CD4-positive, alpha-beta T cell treated with Interleukin-17A for 1 hour (primary cell): ENCODE measurements at regions not wholly inside any gene's neighbourhood (a gene's known extent, or its start where the extent isn't known, plus 50 kb on each side); places are given as distances from the start of the nearest gene placed in this dataset.
"Not testable (repeated sequence)": the region's sequence is repeated elsewhere in the genome, so short reads cannot be mapped to it uniquely, and the experiment has no call there.

ENCODE experiments used
- DNase-seq: peaks from one replicate; pipeline ENCODE4 v3.0.0-alpha.2; 2020

DNA sequence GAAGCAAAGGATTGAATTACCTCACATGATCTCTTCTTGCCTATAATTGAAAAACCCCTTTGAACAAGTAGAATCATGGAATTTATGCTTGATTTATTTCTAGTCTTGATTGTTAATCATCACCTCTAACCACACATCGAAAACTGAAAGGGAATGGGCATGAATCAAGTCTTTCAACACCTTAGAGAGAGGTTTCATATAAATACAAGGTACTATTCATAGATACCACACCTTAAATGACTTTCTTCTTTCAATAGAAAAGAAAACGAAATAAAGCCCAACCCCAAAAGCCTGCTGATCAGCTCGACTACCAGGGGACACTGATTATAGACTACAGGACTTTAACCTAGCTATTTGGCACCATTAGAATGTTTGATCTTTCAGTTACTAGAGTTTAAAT lies 128.6 kb upstream of the PTPRZ1 start:
- DNase-seq: no peak

GRCh38 chr7:121741896-121742295 lies 131.1 kb upstream of the PTPRZ1 start:
- no peak for DNase-seq

DNA sequence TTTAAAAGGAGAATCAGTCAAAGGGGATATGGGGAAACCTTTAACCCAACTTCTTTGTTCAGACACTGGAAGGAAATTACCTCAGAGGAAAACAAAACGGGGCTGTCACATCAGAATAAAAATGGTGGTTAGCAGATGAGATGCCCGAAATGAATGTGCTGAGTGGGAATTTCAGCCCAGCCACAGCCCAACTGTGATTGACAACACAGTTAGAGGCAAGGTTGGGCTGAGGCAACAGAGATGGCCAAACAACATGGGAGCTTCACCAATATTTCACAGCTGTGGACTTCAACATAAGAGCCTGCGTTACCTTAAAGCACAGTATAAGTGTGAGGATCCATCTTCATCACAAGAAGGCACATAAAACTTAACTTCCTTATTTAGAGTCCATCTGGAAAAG lies 133.5 kb upstream of the PTPRZ1 start:
- DNase-seq: no peak

- DNase-seq: no peak
These were observed 142.1 kb upstream of the PTPRZ1 start for GRCh38 chr7:121730869-121731268.

DNA sequence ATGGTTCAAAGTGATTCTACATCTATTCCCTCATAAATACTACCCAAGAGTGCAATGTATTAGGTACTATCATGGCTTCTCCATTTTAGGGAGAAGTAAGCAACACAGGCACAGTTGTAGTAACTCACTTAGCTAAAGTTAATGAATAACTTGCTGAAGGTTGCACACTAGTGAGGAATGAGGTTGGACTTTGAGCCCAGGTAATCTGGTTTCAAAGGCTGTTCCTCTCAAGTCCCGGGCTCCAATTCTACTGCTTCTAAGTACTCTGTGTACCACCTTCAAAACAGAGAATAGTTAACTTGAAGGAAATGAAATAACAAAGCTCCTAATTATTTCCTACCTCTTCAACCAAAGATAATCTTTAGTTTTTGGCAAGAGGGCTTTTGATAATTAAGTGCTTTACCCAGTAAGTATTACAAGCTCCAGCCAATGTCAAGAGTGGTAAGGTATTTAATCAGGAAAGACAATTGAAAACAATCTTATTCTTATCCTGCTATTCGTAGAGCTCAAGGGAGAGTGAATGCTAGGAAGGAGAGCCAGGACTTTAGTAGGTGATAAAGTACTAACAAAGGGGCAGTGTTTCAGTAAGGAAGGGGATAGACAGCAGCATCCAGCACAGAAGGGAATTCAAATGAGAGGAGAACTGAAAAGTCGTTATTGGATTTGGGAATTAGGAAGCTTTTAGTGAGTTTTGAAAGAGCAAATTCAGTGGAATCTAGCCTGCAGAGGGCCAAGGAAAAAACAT lies 158.2 kb upstream of the PTPRZ1 start:
- DNase-seq: no peak

GRCh38 chr7:121712961-121713360 lies 160.0 kb upstream of the PTPRZ1 start:
- not testable (repeated sequence) for DNase-seq

- DNase-seq: no peak
These were observed 175.1 kb upstream of the PTPRZ1 start for GRCh38 chr7:121697731-121698316.

DNA sequence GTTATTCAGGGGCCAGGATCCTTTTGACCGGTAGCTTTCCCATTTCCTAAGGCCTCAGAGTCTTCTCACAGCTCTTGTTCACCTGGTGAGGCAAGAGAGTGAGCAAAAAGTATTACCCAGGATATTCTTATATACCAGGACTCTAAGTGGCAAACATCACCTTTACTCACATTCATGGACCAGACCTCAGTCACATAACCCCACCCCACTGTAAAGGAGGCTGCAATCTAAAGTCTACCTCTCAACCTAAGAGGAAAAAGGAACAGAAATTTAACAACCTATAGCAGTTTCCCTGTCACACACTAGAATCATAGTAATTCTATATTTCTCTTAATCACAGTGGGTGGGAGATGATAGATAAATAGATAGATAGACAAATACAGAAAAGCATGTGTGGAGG lies 176.0 kb upstream of the PTPRZ1 start:
- no peak for DNase-seq

DNA sequence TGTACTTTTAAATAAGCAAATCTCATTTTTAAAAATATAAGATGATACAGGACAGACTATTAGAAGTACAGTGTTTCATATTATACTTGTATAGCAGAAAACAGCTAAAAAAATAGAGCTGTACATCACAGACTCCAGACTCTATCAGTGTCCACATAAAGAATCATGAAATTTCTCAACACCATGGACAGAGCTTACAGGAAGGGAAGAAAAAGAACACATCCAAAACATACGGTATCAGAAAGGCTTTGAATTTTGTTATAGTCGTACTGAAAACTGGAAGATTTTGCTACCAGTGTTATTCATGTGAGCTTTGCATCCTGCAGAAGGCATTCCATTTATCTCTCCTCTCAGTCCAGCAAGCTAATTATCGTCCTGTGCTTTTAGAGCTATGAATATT lies 183.2 kb upstream of the PTPRZ1 start:
- no peak for DNase-seq

- no peak for DNase-seq
These were observed 191.3 kb upstream of the PTPRZ1 start for GRCh38 chr7:121681700-121682099.

DNA sequence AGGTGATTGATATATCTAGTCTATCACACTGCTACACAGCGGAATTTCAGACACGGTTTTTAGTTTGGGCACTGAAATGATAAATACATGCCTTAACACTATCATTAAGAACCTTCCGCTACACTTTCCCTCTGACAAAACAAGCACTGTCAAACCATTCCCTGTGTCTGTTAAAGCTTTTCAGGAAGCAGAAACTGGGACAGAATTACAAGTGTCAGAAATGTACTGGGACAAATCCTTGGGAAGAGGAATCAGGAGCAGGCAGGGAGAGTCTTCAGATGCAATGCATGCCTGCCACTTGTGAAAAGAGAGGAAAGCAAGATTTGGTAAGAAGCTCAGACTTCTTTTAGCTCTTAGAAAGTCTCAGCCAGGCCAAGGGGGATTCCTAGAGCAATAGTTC lies 196.8 kb upstream of the PTPRZ1 start:
- no peak for DNase-seq

GRCh38 chr7:121674455-121674854 lies 198.5 kb upstream of the PTPRZ1 start:
- DNase-seq: not testable (repeated sequence)

- DNase-seq: no peak
These were observed 203.8 kb upstream of the PTPRZ1 start for GRCh38 chr7:121669144-121669543.

DNA sequence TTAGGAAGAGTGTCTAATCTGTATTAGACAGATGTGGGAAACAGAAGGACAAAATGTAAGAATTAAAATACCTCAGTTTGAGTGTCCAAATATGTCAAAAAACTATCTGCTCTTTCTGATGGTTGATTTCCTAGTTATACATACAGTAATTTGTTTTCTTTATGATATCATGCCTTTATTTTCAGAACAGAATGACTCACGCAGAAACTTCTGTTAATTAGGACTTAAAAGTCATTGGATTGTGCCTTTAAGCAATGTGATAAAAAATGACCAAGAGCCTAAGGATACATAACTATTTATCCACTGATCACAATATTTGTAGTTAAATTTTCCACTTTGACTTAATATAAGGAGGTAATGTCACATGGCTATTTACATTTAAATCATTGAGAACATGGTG lies 206.7 kb upstream of the PTPRZ1 start:
- no peak for DNase-seq

- DNase-seq: no peak
These were observed 229.6 kb upstream of the PTPRZ1 start for GRCh38 chr7:121643320-121643719.

GRCh38 chr7:121639705-121640104 lies 233.3 kb upstream of the PTPRZ1 start:
- no peak for DNase-seq

DNA sequence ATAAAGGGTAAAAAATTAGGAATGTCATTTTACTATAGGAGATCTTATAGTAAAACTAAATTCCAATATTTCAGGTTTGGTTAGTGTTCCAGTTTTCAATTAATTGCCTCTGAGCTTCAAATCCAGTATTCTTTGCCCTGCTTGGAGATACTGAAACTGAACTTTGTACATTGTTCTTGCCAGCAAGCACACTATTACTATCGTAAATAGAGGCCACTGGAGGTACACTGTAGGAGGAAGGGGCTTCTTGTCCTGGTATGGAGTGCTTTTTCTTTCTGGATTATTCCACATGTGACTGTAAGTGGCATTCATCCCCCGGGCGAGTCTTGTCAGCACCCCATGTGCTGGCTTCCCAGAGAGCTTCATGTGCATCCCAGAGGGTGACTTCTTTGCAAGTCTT lies 234.7 kb upstream of the PTPRZ1 start:
- no peak for DNase-seq

- no peak for DNase-seq
These were observed 238.2 kb upstream of the FAM3C start for GRCh38 chr7:121634356-121634755.

GRCh38 chr7:121633186-121633585 lies 237.1 kb upstream of the FAM3C start:
- no peak for DNase-seq

DNA sequence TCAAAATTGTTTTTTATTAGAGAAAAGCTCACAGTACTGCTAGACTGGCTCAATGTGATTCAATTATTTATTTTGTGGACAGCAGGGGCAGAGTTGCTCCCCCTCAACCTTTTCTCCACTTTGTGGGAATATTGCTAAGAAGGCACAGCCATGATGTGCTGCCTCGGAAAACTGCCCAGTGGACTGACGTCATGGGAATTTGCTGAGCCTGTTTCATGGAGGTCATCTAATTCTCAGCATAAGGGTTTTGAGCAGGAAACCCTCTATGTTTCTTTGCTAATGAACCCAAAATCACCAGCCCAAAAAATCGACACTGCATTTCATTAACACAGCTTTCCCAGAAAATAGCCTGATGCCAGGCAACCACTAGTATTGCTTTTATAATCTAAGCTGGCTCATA lies 228.8 kb upstream of the FAM3C start:
- no peak for DNase-seq

- no peak for DNase-seq
These were observed 227.2 kb upstream of the FAM3C start for GRCh38 chr7:121623130-121623872.

DNA sequence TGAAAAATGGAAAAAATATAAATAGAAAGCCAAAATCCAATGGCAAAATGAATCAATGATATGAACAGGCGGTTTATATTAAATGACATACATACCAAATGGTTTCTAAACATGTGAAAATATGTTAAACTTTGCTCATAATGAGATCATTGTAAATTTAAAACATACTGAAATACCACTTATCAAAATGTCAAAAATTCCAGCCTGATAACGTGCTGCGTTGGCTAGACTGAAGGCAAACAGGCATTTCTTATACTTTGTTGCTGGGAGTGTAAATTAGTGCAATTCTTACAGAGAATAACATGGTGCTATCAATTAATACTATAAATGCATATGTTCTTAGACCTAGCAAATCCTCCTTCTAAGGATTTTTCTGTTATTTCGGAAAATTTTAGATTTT lies 225.8 kb upstream of the FAM3C start:
- DNase-seq: no peak

DNA sequence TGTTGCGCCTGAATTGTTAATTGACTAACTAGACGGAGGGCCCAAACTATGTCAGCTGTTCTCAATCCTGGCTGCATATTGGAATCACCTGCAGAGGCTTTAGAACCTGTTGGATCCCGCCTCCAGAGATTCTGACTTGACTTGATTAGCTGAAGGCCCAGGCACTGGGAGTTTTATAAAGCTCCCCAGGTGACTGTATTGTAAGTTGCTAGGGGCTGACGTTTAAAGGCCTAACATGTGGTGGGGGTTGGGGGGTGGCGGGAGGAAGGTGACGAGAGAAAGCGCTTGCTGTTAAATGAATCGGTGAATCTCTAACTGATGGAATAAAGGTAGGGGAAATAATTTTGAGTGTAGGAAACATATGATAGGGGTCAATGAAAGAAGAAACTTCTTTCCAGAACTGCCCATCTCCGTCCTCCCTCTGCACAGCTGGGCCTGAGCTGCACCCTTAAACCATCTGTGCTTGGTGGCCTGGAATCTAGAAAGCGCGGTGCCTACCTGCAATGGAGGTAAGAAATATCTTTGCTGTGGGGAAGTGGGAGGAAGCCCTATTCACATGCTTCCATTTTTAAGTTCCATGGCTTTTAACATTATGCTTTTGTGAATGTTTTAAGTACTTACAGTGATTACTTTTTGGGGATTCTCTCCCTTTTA lies 225.0 kb upstream of the FAM3C start:
- no peak for DNase-seq

DNA sequence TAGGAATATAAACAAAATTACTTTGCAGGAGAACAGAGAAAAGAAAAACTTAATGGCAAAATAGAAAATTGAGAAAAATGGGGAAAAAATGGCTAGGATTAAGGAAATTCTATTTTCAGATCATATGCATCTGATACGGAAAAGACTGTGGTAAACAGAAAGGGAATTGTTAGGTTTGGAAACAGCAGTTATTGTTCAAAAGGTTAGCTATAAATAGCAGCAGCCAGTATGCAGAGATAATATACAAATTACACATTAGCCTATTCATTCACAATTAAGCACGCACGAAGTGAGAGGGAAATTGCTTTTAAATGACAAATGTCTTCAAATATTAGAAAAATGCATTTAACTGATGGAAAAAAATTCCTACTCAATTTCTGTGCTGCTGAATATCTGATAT lies 224.1 kb upstream of the FAM3C start:
- no peak for DNase-seq
